ENCODE measurements at regions not wholly inside any gene's neighbourhood (a gene's known extent, or its start where the extent isn't known, plus 50 kb on each side); places are given as distances from the start of the nearest gene placed in this dataset.

DNA sequence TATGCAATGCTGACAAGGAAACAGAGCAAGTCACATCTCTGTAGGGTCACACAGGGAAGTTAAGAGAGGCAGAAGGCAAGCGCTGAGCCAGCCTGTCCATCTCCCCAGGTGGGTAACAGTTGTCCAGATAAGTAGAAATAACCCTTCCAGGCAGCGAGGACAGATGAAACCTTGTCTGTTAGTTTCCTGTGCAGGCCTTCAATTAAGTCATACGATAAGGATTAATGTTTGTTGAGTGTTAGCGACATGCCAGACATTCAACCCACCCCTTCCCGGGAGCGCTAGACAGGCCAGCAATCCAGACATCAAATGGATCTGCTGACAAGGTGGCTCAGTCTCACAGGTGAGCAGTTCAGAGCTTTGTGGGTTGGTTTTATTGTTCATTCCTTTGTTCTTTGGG is 221.5 kb upstream of the FMN2 start:
- Histone ChIP-seq H3K27me3 (ENCODE audit: control insufficient read depth, insufficient read depth, low read length) (no peaks in the 10 kb centered on the region), H3K9me3 (ENCODE audit: control insufficient read depth, insufficient read depth, low read length) (no peaks in the 10 kb centered on the region), H3K36me3 (ENCODE audit: control insufficient read depth, insufficient read depth, low read length) (no peaks in the 10 kb centered on the region), H3K4me3 (ENCODE audit: low read depth, low read length) (no peak overlapping the region), H3K9ac (ENCODE audit: low read depth, low read length) (no peak overlapping the region), H3K4me1 (ENCODE audit: control insufficient read depth, insufficient read depth, low read length) (no peaks in the 10 kb centered on the region)

- no peak overlapping the region for H3K9ac ChIP-seq (ENCODE audit: low read depth, low read length)
- no peaks in the 10 kb centered on the region for H3K36me3 ChIP-seq (ENCODE audit: control insufficient read depth, insufficient read depth, low read length)
- H3K4me1 ChIP-seq (ENCODE audit: control insufficient read depth, insufficient read depth, low read length), result no peaks in the 10 kb centered on the region
These were observed 219.1 kb upstream of the FMN2 start for GRCh38 chr1:239872626-239873025.

GRCh38 chr1:239874831-239875230 is 216.9 kb upstream of the FMN2 start:
- Histone ChIP-seq H3K9me3 (ENCODE audit: control insufficient read depth, insufficient read depth, low read length) (no peaks in the 10 kb centered on the region), H3K27me3 (ENCODE audit: control insufficient read depth, insufficient read depth, low read length) (no peaks in the 10 kb centered on the region)

More at GRCh38 chr1:239872626-239873025, 219.1 kb upstream of the FMN2 start:
- Histone ChIP-seq H3K9me3 (ENCODE audit: control insufficient read depth, insufficient read depth, low read length) (no peaks in the 10 kb centered on the region), H3K4me3 (ENCODE audit: low read depth, low read length) (no peak overlapping the region), H3K27me3 (ENCODE audit: control insufficient read depth, insufficient read depth, low read length) (no peaks in the 10 kb centered on the region)

DNA sequence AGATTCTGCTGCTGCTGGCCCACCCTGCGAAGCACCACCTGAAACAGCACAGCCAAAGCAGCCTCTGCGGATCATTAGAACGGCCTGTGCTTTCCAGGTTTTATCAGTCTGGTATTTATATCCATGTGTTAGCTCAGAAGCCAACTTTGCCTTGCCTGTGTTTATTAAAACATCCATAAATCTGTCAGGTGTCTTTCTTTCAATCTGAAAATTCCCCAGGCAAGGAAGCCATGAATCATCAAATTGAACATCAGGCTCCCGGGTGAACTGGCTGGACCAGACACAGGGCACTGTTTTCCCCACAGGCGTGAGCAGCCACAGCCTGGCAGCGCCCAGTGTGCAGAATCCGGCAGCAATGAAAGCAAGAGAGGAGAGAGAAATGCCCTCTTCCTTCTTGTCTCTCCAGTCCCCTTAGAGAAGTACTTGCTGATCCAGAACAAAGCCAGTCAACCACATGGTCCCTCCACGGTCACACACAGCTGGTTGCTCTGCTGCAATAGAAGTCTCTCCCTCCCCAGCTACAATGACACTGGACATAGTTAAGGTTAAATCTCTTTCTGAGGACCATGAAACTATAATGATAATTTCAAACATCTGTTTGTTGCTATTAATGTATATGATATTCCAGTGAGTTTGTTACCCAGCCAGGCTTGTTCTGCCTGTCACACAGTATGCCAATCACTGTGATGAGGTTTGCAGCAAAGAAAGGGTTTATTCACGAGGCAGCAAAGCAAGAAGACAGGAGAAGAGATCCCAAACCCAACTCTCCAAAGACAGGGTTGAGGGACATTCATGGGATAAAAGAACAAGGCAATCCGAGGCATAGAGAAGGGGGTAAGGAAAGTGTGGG is 212.1 kb upstream of the FMN2 start:
- Histone ChIP-seq H3K4me1 (ENCODE audit: control insufficient read depth, insufficient read depth, low read length) (no peaks in the 10 kb centered on the region), H3K4me3 (ENCODE audit: low read depth, low read length) (no peak overlapping the region), H3K27me3 (ENCODE audit: control insufficient read depth, insufficient read depth, low read length) (no peaks in the 10 kb centered on the region), H3K9ac (ENCODE audit: low read depth, low read length) (no peak overlapping the region), H3K36me3 (ENCODE audit: control insufficient read depth, insufficient read depth, low read length) (no peaks in the 10 kb centered on the region), H3K9me3 (ENCODE audit: control insufficient read depth, insufficient read depth, low read length) (no peaks in the 10 kb centered on the region)

More at GRCh38 chr1:239874831-239875230, 216.9 kb upstream of the FMN2 start:
- H3K4me1 ChIP-seq (ENCODE audit: control insufficient read depth, insufficient read depth, low read length), result no peaks in the 10 kb centered on the region
- no peak overlapping the region for H3K4me3 ChIP-seq (ENCODE audit: low read depth, low read length)
- no peaks in the 10 kb centered on the region for H3K36me3 ChIP-seq (ENCODE audit: control insufficient read depth, insufficient read depth, low read length)
- no peak overlapping the region for H3K9ac ChIP-seq (ENCODE audit: low read depth, low read length)

DNA sequence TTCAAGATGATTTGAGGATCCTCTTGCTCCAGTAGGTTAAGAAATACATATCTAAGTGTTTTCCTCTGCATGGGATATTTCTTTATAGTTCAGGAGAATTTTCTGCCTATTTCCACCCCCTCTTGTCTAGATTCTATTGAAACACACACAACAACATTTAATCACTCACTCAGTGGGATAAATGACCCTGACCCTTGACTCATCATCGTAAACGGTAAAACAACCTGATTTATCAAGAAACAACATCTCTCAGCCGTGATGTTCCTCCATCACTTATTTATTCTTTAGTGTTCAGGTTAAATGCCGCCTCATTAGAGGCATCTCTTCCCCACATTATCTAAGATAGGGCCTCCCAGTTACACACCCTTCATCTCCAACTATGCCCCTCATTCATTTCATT is 208.7 kb upstream of the FMN2 start:
- H3K9me3 ChIP-seq (ENCODE audit: control insufficient read depth, insufficient read depth, low read length), result no peaks in the 10 kb centered on the region
- H3K4me1 ChIP-seq (ENCODE audit: control insufficient read depth, insufficient read depth, low read length), result no peaks in the 10 kb centered on the region
- H3K4me3 ChIP-seq (ENCODE audit: low read depth, low read length), result no peak overlapping the region
- no peaks in the 10 kb centered on the region for H3K27me3 ChIP-seq (ENCODE audit: control insufficient read depth, insufficient read depth, low read length)
- H3K36me3 ChIP-seq (ENCODE audit: control insufficient read depth, insufficient read depth, low read length), result no peaks in the 10 kb centered on the region
- H3K9ac ChIP-seq (ENCODE audit: low read depth, low read length), result no peak overlapping the region

DNA sequence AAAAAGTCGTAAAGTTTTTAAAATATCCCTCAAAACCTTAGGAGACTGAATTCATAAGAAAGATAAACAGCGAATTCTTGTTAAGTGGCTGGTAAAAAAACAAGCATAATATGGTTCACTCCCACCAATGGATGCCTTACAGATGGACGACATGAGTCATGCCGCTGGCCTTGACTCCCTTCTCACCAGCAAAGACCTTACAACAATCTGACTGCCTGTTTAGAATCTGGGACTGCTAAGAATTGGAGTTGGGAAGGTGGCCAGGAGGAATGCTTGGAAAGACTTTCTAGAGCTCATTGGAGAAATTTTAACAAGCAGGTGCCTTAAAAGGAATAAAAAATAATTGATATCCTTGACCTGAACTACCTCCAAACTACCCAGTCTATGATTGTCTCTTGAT is 206.9 kb upstream of the FMN2 start:
- Histone ChIP-seq H3K27me3 (ENCODE audit: control insufficient read depth, insufficient read depth, low read length) (no peaks in the 10 kb centered on the region), H3K4me1 (ENCODE audit: control insufficient read depth, insufficient read depth, low read length) (peaks cover 3% of the 10 kb centered on the region), H3K9me3 (ENCODE audit: control insufficient read depth, insufficient read depth, low read length) (no peaks in the 10 kb centered on the region), H3K4me3 (ENCODE audit: low read depth, low read length) (no peak overlapping the region), H3K36me3 (ENCODE audit: control insufficient read depth, insufficient read depth, low read length) (no peaks in the 10 kb centered on the region), H3K9ac (ENCODE audit: low read depth, low read length) (no peak overlapping the region)

GRCh38 chr1:239886266-239886665 is 205.4 kb upstream of the FMN2 start:
- H3K4me1 ChIP-seq (ENCODE audit: control insufficient read depth, insufficient read depth, low read length), result peaks cover 3% of the 10 kb centered on the region
- H3K36me3 ChIP-seq (ENCODE audit: control insufficient read depth, insufficient read depth, low read length), result no peaks in the 10 kb centered on the region
- H3K27me3 ChIP-seq (ENCODE audit: control insufficient read depth, insufficient read depth, low read length), result no peaks in the 10 kb centered on the region
- H3K9me3 ChIP-seq (ENCODE audit: control insufficient read depth, insufficient read depth, low read length), result no peaks in the 10 kb centered on the region
- H3K9ac ChIP-seq (ENCODE audit: low read depth, low read length), result no peak overlapping the region
- H3K4me3 ChIP-seq (ENCODE audit: low read depth, low read length), result no peak overlapping the region

- H3K9ac ChIP-seq (ENCODE audit: low read depth, low read length), result no peak overlapping the region
- H3K36me3 ChIP-seq (ENCODE audit: control insufficient read depth, insufficient read depth, low read length), result no peaks in the 10 kb centered on the region
- peaks cover 3% of the 10 kb centered on the region for H3K4me1 ChIP-seq (ENCODE audit: control insufficient read depth, insufficient read depth, low read length)
- no peaks in the 10 kb centered on the region for H3K27me3 ChIP-seq (ENCODE audit: control insufficient read depth, insufficient read depth, low read length)
- no peaks in the 10 kb centered on the region for H3K9me3 ChIP-seq (ENCODE audit: control insufficient read depth, insufficient read depth, low read length)
- no peak overlapping the region for H3K4me3 ChIP-seq (ENCODE audit: low read depth, low read length)
These were observed 203.0 kb upstream of the FMN2 start for GRCh38 chr1:239888639-239889038.

- Histone ChIP-seq H3K9me3 (ENCODE audit: control insufficient read depth, insufficient read depth, low read length) (no peaks in the 10 kb centered on the region), H3K27me3 (ENCODE audit: control insufficient read depth, insufficient read depth, low read length) (no peaks in the 10 kb centered on the region), H3K4me1 (ENCODE audit: control insufficient read depth, insufficient read depth, low read length) (peaks cover 3% of the 10 kb centered on the region), H3K9ac (ENCODE audit: low read depth, low read length) (no peak overlapping the region), H3K4me3 (ENCODE audit: low read depth, low read length) (no peak overlapping the region), H3K36me3 (ENCODE audit: control insufficient read depth, insufficient read depth, low read length) (no peaks in the 10 kb centered on the region)
These were observed 199.9 kb upstream of the FMN2 start for GRCh38 chr1:239891621-239892358.

GRCh38 chr1:239892602-239893001 is 199.1 kb upstream of the FMN2 start:
- Histone ChIP-seq H3K36me3 (ENCODE audit: control insufficient read depth, insufficient read depth, low read length) (no peaks in the 10 kb centered on the region), H3K9ac (ENCODE audit: low read depth, low read length) (no peak overlapping the region), H3K9me3 (ENCODE audit: control insufficient read depth, insufficient read depth, low read length) (no peaks in the 10 kb centered on the region), H3K4me3 (ENCODE audit: low read depth, low read length) (no peak overlapping the region), H3K27me3 (ENCODE audit: control insufficient read depth, insufficient read depth, low read length) (no peaks in the 10 kb centered on the region), H3K4me1 (ENCODE audit: control insufficient read depth, insufficient read depth, low read length) (peaks cover 5% of the 10 kb centered on the region)

DNA sequence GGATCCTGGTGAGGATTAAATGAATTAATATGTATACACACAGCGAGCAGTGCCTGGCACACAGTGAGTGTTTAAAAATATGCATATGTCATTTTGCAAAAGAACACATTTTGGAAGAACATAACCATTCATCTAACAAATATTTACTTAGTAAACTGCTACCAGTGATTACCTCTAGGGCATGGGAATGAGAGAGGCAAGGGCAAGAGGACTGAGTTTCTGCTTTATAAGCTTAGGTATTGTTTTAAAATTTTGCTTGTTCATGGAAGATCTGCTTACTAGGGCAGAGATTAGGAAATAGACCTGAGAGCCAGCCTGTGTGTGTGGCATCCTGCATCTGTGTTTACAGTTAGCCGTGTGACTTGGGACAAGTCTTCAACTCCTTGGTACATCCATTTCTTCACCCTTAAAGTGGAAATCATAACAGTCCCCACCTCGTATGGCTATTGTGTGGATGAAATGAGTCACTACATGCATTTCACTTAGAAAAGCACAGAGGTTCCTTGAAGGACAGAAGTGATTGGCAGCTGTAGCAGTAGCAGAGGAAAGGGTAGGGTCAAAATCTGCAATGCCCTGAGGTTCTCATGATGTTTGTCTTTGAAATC is 198.5 kb upstream of the FMN2 start:
- Histone ChIP-seq H3K4me3 (ENCODE audit: low read depth, low read length) (no peak overlapping the region), H3K27me3 (ENCODE audit: control insufficient read depth, insufficient read depth, low read length) (no peaks in the 10 kb centered on the region), H3K9ac (ENCODE audit: low read depth, low read length) (no peak overlapping the region), H3K4me1 (ENCODE audit: control insufficient read depth, insufficient read depth, low read length) (peaks cover 5% of the 10 kb centered on the region), H3K9me3 (ENCODE audit: control insufficient read depth, insufficient read depth, low read length) (no peaks in the 10 kb centered on the region), H3K36me3 (ENCODE audit: control insufficient read depth, insufficient read depth, low read length) (no peaks in the 10 kb centered on the region)
